ENCODE measurements at regions not wholly inside any gene's neighbourhood (a gene's known extent, or its start where the extent isn't known, plus 50 kb on each side); places are given as distances from the start of the nearest gene placed in this dataset.

DNA sequence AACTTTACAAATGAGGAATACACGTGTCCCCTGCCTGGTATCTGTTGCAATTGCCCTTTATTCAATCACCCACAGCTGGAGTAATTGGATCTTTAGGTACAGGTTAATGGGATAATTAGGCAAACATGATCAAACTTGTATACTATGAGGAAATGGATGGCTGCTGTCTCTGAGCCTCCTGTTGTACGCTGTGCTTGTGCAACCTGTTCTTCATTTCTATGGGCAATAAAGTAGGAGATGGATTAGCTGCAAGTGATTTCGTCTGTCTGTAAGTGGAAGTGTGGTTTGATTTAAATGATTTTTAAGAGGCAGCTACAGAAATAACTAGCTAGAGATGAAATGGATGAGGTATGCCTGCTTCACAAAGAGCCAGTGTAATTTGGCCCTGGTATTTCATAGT is 474.1 kb downstream of the RNF144B start:
- no peak for DNase-seq
- in situ Hi-C loops (cut with MboI; ENCODE audit: low pct_unique_long_range_greater_than_20kb, low sequenced_read_pairs): no loop called here

DNA sequence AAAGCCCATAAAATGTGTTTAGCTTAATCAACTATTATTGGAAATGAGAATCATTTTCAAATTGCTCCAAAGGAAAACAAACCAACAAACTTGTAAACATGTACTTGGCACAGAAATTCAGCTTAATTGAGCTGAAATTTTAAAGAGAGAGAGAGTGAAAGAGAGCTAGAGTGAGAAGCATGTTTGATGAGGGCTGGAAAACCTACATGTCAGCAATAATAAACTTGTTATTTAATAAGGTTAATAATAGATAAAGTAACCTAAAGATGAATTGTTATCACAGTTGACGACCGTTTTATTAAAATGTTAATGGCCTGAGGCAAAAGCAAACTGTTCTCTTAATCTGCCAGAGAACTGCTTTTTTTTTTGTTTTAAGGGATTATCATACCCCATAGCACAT is 496.1 kb downstream of the RNF144B start:
- in situ Hi-C loops (cut with MboI; ENCODE audit: low pct_unique_long_range_greater_than_20kb, low sequenced_read_pairs): no loop called here
- DNase-seq: no peak

DNA sequence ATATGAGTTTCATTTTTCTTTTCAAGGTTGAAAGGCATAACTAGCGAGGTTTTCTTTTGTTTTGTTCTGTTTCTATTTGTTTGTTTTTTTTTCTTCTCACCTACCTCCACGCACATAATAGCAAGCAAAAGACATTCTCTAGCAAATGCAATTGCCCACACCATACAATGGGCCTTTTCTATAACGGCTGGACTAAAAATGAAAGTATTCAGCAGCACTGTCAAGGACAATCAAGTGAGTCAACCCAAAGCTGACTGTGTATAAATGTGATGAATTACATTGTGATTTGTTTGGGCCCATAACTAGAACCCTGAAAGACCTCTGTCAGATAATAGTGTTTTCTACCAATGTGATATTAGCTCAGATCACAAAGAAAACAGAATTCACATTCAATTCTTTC is 496.7 kb downstream of the RNF144B start:
- DNase-seq: no peak
- in situ Hi-C loops (cut with MboI; ENCODE audit: low pct_unique_long_range_greater_than_20kb, low sequenced_read_pairs): no loop called here

DNA sequence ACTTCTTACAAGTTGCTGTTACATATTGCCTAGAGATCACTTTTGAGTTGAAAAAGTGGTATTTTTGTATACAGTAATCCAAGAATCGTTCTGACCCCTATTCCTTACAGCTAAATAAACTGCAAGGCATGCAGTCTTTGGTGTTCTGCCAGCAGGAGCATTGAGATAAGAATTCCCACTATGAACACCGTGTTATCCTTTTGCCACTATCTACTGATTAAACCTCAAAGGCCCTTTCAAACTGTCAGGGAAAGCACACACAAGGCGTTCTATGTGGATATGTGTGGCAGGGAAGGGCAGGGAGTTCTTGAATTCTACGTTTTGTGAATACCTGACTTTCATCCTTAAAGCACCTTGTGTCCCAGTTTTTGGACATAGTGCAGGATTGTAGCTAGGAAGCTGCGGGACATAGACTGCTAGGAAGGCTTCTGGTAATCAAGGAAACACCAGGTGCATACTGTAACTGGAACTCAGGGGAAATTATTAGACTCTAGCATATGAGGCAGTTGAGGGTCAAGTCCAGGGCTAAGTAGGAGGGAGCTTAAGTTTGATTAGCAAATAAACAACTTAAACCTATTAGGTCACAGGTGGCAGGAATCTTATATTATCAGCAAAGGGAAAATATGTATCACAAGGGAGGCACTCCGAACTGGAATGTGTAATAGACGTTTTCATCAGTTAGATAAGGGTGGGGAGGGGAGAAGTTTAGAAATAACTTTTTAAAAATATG is 506.6 kb downstream of the RNF144B start:
- no peak for DNase-seq
- in situ Hi-C loops (cut with MboI; ENCODE audit: low pct_unique_long_range_greater_than_20kb, low sequenced_read_pairs): no loop called here

DNA sequence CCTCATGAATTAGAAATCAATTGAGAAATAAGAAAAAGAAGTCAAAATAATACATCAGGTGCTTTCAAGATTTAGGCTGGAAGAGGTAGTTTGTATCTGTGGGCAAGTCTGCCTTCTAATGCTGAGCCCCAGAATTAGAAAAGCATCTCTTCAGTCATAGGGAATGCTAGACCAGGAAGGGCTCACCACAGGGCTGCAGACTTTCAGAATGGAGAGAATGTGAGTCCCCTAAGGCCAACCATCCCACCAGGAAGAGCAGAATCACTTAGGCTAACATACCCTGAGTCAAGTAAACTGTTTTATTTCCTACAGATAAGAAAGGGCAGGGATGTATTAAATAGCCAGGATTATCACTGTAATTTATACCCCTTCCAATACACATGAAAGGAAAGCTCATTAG is 510.2 kb downstream of the RNF144B start:
- in situ Hi-C loops (cut with MboI; ENCODE audit: low pct_unique_long_range_greater_than_20kb, low sequenced_read_pairs): no loop called here
- DNase-seq: no peak

DNA sequence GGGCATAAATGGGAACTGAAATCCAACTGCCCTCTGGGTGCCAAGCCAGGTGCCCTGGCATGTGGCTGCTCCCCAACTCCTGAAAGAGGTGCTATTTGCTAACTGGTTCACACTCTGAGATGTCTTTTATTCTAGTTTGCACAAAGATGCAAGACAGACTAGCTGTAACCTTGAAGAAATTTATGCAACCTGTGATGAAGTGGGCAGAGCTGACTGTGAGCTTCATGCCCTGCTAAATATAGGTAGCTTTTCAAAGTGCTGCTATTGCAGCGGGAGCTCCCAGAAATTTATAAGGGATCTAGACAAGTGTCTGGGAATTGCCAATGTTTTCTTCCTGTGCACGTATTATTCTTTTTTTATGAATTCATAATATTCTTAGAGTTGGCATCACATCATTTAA is 517.5 kb downstream of the RNF144B start:
- in situ Hi-C loops (cut with MboI; ENCODE audit: low pct_unique_long_range_greater_than_20kb, low sequenced_read_pairs): no loop called here
- no peak for DNase-seq

DNA sequence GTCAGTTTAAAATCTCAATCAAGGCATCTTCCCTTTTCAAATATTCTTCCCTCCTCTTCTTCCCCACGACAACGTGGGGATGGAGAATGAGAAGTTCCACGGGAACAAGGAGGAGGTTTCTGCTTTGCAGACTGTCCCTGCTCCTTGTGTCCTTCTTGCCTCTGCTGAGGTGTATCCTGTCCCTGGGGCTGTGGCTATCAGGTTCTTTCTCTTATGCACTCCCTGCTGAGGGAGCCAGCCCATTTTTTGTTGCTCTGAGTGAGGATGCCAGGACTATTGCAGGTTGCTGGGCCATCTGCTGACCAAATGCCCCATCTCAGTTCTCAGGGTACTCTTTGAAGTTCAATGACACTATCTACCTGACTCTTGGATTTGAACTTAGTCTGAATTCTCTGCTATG is 533.6 kb downstream of the RNF144B start:
- DNase-seq: no peak
- in situ Hi-C loops (cut with MboI; ENCODE audit: low pct_unique_long_range_greater_than_20kb, low sequenced_read_pairs): no loop called here

DNA sequence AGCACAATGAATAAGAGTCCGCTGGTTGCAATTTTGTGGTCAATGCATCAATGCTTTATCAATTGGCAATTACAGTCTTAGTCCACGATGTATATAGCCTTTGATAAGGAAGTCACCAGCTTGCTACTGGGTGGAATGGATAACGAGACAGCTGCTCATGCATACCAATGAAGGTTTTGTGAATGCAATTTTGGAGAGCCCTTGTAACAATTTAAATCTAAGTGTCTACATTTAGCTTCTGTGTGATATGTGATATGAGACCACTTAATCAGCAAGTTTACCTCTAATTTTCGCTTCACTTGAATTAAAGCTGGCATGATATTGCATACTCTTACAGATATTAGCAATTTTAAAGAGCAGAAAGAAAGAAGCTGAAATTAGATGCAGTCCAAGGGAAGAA is 543.9 kb downstream of the RNF144B start:
- DNase-seq: no peak
- in situ Hi-C loops (cut with MboI; ENCODE audit: low pct_unique_long_range_greater_than_20kb, low sequenced_read_pairs): no loop called here

DNA sequence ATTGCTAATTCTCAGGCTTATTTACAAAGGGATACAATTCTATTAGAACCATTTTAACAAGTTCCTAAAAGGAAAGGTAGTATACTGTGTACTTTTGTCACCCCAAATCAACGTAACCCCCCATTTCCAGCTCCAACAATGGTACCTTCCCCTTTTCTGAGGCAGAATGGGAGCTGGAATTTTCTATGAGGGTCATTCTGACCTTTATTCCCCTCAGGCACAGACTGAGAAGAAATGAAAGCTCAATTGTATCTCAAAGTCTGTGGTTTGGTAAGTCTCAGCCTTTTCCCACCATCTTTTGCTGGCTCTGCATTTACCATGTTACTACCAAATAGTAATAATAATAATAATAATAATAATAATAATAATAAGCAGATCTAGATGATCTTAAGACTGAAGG is 571.0 kb downstream of the RNF144B start:
- in situ Hi-C loops (cut with MboI; ENCODE audit: low pct_unique_long_range_greater_than_20kb, low sequenced_read_pairs): no loop called here

DNA sequence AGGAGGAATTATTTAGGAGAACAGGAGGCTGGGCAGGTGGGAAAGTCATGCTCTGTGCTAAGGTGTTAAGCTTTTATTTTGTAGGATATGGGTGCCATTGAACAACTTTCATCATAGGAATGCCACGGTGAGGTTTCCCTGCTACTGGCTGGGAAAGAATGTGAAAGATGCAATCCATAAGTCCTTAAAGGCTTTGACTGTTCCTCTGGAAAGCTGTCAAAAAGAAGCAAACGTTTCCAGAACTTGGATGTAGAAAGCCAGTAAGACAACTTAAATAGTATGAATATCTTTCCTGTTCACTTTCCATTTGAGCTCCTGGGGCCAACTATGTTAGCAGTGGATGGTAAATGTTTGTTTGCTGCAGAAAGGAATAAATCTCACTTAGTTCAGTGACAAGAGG is 574.4 kb downstream of the RNF144B start:
- in situ Hi-C loops (cut with MboI; ENCODE audit: low pct_unique_long_range_greater_than_20kb, low sequenced_read_pairs): no loop called here

More for the DNA sequence above, 571.0 kb downstream of the RNF144B start:
- no peak for DNase-seq

DNA sequence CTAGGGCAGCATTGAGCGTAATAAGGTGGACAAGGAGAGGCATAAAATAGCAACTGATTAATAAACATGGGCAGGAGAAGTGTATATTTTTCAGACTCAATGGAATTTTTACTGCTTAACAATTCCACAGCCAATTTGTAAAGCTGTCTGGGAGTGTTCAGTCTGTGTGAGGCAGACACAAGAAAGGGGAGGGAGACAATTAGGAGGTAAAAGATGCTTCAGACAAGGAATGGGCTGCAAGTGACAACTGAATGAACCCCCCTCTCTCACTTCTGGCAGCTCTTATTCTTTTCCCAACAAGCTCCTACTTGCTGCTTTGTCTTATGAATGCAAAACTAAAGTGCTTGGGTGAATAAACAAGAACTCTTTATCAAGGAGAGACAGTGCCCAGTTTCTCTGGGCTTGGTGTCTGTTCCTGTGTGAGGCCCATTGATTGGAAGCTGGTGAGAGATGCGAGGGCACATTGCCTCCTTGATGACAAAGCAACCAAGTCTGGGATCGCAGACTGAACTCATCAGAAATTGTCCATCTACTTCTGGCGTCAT is 575.3 kb downstream of the RNF144B start:
- in situ Hi-C loops (cut with MboI; ENCODE audit: low pct_unique_long_range_greater_than_20kb, low sequenced_read_pairs): no loop called here
- DNase-seq: no peak

More for the DNA sequence above, 574.4 kb downstream of the RNF144B start:
- DNase-seq: no peak

DNA sequence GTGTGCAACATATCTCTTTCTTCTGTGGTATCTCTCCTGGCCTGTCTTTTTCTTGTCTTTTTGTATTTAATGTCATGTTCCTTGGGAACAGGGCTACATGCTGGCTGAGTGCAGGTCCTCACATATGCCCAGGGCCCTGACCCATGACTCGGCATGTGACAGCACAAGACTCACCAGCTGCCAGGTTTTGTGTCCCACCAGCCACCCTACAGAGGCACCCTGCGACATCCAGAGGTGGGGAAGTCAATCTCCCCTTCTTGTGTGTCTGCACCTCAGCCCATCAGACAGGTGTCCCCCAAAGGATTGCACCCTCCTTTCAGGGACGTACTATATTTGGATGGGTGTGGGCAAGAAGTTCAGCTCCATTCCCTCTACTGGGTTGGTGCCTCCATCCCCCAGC is 576.3 kb downstream of the RNF144B start:
- in situ Hi-C loops (cut with MboI; ENCODE audit: low pct_unique_long_range_greater_than_20kb, low sequenced_read_pairs): no loop called here
- DNase-seq: no peak

DNA sequence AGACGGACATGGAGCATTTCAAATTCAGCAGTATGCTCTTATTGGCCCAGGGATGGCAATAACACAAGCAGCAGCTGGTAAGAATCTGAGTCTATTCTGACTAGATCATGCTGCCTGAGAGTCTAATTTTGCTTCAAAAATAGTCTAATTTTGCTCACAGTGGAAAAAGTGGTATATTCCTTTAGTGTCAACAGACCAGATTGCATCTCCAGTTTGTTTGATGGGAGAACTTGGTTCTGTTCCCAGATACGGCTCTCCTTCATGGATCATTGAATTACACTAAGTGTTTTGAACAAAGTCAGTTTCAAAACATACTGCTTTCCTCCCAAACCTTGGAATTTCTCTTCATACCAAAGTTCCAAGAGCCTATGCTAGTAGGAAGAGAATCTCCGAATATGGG is 586.1 kb downstream of the RNF144B start:
- in situ Hi-C loops (cut with MboI; ENCODE audit: low pct_unique_long_range_greater_than_20kb, low sequenced_read_pairs): no loop called here
- DNase-seq: no peak

DNA sequence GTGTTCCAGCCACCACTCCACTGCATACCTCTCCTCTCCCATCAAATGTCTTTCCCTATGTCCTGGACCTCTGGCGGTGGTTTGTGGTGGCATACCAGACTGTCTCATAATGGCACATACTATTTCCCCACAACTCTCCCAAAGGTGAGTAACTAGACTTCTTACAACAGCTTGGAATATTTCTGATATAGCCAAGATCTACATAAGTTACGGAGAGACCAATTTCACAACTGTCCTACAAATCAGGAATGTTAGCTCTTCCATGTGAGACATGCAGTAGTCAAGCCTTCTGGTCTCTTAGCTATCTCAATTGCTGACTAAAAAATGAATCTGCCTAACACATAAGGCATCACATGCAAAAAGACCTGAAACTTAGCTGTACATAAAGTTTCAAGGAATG is 588.9 kb downstream of the RNF144B start:
- no peak for DNase-seq
- in situ Hi-C loops (cut with MboI; ENCODE audit: low pct_unique_long_range_greater_than_20kb, low sequenced_read_pairs): no loop called here

DNA sequence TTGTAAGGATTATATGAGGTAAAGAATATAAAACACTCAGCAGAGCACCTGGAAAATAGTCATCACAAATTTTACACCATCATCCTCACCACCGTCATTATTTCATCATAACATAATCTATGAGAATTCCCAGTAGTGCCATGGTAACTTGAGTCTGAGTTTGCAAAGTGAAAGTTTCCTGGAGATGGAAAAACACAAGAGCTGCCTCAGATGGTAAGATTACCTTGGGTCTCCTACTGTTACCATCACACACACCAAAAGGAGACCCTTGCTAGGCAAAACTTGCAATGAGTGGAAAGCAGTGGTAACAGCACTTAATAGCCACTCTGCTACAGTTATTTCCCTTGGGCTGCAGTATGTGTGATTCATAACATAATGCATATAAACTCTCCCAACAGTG is 589.8 kb downstream of the RNF144B start:
- in situ Hi-C loops (cut with MboI; ENCODE audit: low pct_unique_long_range_greater_than_20kb, low sequenced_read_pairs): no loop called here
- DNase-seq: no peak

DNA sequence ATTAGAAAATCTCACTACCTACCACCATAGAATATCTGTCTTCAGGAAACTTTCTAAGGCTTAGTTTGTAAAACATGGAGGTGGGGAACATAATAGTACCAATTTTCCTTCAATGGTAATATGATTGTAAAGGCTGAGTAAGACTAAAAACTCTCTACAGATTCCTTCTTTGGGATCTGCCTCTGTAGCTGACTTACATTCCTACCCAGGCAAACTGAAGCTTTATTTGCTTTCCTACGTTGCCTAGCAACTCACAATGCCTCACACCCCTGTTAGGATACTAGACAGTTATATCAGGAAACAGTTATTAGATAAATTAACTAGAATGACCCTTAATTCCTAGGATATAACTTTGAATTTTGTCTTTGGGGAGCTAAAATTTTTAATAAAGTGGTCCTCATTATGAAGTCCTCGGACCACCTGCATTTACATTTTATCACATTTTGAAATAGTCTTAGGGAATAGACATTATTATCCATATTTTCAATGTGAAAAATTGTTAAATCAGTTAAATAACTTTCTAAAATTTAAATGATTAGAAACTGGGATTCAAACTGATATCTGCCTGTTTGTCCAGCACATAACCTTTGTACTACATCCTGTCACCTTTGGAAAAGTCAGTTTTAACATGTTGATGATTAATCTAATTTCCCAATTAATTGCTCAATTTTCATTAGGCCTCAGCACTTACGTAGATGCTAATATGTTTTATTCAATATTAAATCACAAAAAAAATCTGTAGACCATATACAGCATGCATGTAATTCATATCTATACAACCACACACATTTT is 591.4 kb downstream of the RNF144B start:
- no peak for DNase-seq
- in situ Hi-C loops (cut with MboI; ENCODE audit: low pct_unique_long_range_greater_than_20kb, low sequenced_read_pairs): no loop called here

DNA sequence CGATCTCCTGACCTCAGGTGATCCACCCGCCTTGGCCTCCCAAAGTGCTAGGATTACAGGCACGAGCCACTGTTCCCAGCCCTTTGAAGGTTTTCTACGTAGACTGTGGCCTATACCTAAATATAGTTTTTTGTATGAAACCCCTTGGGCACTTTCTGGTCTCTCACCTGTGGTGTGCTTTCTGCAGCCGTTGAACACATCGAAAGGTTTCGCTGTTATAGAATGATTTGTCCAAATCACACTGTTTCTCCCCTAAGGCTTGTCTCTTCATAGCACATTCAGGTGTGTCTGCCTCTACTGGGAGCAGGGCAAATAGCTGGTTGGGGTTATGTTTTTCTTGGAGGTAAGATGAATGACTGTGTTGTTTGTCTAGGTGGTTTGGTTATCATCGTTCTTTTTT is 597.9 kb downstream of the RNF144B start:
- DNase-seq: no peak
- in situ Hi-C loops (cut with MboI; ENCODE audit: low pct_unique_long_range_greater_than_20kb, low sequenced_read_pairs): no loop called here

DNA sequence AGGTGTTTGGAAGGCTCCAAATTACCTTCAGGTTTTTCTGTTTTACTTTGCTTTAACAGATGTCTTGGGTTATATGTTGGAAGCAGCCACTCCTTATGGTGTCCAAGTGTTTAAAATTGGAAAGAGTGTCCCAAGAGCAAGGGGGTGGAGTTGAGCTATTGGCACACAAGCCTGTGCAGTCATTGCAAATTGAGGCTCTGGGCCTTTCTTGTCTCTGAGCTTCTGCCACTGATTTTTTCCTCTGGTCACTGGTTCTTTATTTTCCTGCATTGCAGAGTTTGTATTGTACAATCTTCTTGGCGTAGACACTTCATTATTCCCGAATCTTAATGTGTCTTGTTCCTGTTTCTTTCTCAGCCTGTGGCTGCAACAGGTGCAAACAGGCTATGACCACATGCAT is 598.8 kb downstream of the RNF144B start:
- DNase-seq: no peak
- in situ Hi-C loops (cut with MboI; ENCODE audit: low pct_unique_long_range_greater_than_20kb, low sequenced_read_pairs): no loop called here

DNA sequence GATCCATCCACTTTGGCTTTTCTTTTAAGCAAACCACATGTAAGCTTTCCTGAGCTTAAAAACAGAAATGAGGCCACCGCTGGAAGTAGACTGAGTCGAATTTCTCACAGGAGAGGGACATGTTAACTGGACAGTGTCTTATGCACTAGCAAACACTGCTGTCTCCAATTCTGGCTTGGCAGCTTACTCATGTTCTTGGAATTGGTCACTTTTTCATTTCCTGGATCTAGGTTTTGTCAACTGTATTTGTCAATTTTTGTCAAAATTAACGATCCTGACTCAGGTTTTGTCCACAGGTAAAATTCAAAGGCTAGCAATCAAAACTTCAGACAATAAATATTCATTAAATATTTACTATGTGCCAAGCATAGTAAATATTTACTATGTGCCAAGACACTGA is 601.5 kb downstream of the RNF144B start:
- in situ Hi-C loops (cut with MboI; ENCODE audit: low pct_unique_long_range_greater_than_20kb, low sequenced_read_pairs): no loop called here
- no peak for DNase-seq

Measured in KBM-7 (cell line).